COLO668 (cell line): ENCODE measurements at regions not wholly inside any gene's neighbourhood (a gene's known extent, or its start where the extent isn't known, plus 50 kb on each side); places are given as distances from the start of the nearest gene placed in this dataset.

Experiments used
- DNase-seq: peaks from one replicate; lab custom pipeline; 2025; ENCODE audit not compliant: unreplicated experiment; lab: John Stamatoyannopoulos, UW

DNA sequence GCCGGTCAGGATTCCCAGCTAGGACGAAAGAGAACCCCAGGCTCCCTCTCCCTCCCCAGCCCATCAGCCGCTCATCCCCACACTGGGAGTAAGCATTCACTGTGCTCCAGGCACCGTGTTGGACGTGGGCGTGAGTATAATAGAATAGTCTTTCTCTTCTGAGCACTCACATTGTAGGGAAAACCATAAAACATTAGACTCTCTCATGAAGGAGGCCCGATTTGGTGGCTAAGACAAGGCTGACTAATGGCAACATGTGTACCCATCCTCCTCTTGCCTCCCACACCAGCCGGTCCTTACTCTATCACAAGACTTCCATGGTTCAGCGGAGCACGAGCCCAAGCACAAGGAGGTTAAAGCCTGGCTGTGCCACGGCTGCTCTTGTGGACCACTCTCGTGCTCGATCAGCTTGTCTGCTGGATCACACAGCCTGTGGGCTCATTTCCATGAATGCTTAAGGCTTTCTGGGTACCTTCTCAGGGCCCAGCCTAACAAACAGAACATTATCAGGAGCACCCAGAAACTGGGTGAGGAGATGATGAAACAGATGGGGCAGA lies 540.9 kb upstream of the RAB6C start:
- DNase-seq = no peak

DNA sequence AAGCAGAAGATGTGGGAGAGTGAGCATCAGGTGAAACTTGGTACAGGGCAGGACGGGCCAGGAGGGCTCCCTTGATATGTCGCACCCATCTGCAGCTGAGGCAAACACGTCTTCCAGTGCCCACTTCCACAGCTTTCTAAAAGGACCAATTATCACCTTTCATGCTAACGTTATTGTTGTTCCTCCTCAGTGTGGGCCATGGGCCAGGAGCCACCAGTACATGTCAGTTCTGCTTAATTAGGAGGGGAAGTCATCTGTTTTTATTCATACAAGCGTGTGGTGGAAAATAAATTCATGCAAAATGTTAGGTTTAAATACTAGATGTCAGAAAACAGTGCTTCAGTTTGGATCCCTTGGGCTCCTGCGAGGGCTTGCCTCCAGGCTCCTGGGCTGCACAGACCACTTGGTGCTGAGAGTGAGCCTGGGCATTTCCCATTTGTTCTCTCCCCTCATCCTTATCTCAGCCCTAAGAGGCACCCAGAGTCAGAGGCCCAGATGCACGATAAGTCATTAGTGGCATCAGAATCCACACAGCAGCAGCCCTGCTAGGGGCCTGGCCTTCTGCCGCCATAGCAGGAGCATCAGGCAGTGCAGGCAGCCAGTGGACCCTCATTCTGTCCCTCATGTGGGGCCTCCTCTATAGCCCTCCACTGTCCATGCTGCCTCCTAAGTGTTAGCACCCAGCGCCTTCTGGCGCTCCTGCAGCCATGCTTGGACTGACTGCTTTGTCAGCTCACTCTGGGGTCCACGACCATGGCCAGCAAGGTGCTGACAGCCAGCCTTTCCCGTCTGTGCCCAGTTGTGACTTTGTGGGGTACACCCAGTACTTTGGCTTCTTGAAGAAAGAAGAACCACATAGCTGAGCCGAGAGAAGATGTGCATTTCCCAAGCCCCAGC lies 539.8 kb upstream of the RAB6C start:
- no peak for DNase-seq

DNA sequence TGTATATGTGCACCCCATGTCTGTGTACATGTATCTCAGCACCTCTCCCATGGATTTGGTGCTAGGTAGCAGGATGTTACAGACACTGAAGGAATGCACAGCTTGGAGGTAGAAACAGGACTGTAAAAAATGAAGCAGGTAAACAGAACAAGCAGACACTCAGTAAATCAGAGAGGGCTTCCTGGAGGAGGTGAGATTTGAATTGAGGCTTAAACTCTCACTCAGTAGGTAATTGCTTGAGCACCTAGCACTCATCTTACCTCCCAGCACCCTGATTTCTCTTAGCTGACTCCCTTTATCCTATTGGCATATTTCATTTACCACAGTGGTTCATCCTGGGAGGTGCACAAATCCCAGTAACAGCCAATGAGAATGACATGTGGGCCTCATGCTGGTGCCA lies 537.9 kb upstream of the RAB6C start:
- no peak for DNase-seq

DNA sequence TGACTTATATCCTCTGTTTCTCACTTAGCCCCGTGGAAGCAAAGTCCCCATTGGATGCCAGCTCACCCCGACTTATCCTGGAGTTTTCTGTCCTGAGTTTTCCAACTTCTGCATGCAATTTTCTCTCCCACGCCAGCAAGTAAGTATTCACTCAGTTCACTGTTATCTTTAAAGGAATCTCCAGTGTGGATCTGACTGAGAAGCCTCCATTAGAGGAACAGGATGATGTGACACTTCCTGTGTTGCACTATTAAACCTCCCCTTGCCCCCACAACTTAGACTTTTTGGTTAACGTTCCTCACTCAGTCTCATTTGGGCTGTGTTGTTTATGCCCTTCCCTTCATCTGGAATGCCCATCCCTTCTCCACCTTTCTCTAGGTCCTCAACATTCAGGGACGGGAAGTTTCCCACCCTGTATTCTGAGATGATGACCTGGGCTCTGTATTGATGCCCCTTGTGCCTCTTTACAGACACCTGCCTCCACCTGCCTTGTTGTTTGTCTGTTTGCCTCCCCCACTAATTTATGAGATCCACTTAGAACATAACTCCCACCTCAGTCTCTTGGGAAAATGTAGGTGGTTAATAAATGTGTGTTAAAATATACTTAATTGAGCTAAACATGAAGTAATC lies 536.1 kb upstream of the RAB6C start:
- DNase-seq = no peak

DNA sequence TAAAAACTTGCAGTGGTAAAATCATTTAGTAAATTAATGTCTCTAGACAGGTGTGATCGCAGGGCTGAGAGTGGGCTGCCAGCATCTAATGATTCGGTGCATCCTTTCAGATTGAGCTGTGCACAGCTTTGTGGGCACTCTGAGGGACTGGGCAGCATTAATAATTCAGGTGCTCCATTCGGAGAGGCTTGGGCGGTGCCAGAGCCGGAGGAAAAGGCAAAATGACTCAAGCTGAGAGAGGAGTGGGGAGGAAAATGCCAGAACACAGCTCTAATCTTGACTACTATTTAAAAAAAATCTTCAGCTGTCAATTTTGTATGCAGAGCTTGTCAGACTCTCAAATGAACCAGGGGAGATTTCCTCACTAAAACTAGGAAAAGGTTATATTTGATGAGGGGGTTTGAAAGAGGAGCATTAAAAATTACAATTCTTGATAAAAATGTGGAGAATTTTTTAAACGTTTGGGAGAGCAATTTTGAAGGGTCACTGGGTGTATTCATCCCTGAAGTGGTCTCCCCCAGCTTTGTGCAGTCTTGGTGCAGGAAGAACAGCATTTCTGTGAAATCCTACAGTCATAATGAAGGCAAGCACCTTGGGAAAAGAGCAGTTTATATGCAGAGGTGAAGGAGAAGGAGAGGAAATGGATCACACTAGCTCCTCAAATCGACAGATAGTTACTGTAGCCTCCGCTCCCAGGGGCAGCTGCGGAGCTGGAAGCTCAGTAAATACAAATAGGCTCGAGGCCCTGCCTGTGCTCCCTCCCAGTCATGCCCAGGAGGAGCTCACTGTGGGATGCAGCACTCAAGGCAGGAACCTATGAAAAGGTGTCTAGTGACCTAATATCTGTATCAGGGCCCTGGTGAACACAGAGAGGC lies 535.4 kb upstream of the RAB6C start:
- DNase-seq = no peak

DNA sequence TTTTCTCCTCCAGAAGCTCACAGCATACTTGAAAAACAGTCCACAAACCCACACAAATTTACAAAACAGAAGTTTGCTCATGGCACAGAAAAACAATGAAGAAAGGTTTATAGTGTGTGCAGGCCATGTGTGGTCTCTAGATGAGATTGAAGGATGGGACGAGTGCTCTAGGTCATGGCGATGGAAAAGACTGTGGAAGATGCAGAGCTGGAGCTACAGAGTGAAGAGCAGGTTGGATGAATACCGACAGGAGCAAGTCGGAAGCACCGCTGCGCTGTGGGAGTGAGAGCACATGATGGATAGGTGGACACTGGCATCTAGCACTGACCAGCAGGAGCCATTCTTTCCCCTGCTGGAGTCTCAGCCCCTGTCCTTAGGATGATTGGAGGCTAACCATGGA lies 534.7 kb upstream of the RAB6C start:
- DNase-seq = no peak

DNA sequence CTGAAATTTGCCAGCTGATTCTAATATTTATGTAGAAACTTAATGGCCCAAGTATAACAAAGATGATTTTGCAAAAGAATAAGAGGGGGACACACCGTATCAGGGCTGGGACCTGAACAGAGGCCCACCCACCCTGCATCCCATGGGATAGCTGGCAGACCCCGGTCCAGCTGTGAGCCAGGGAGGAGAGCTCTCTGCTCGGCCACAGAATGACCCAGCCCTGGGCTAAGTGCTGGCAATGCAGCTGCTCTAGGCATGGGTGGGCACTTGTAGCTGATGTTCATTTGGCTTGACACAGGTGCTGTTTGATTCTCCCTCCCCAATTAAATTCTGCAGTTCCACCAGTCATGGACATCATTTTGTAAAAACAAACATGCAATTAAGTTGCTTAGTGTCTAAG lies 522.8 kb upstream of the RAB6C start:
- no peak for DNase-seq

DNA sequence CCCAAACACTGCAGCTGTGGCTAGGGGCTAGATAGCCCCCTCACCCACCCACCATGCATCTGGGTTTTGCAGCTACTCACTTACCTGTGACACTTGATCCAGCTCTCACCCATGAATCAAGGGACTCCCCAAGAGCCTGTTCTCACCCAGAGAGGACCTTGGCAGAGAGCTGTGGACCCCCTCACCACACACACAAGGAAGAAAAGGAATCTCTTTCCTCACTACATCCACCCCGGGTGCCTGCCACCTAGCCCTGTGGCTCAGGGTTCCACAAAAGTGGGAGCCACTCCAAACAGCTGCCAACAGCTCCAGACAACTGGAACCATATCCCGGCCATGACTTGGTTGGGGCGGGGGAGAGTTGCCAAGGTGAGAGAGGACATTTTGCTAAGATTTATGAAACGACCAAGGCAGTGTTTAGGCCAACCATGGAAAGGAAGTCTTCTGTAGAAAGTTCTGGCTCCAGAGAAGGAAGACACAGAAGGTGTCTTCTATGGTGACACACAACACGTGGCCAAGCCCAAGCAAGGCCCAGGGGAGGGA lies 522.1 kb upstream of the RAB6C start:
- DNase-seq = no peak

DNA sequence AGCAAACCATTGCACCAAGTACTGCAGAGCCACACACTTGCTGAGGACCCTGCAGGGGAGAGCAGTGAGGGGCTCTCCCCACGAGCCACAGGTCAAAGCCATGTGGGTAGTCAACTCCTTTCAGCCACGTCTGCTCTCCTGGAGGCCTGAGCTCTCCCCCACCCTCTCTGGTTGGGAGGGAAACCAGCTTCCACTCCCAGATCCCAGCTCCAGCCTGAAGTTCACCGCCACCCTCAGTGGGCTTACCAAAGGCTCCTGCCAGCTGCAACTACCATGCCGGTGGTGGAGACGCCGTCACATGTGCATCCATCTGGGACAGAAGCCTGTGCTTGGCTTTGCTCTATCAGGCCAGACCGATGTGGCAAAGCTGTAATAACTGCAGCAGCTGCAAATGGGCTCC lies 521.5 kb upstream of the RAB6C start:
- DNase-seq = no peak

DNA sequence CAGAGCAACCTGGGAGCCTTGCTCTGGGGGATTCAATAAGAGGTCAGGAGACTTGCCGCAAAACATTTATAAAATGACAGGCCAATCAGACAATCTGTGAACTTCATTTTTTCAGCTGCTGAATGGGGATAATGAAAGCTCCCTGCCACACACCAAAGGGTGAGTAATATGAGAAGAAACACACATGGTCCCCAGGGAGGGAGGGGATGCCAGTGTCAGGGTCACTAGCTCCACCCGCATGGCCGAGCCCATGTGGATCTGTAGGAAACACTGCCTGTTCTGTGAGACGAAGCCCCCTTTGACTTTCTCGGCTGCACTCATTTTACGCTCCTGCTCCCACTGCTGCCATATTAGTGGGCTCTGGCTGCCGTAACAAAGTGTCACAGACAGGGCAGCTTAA lies 521.0 kb upstream of the RAB6C start:
- no peak for DNase-seq

DNA sequence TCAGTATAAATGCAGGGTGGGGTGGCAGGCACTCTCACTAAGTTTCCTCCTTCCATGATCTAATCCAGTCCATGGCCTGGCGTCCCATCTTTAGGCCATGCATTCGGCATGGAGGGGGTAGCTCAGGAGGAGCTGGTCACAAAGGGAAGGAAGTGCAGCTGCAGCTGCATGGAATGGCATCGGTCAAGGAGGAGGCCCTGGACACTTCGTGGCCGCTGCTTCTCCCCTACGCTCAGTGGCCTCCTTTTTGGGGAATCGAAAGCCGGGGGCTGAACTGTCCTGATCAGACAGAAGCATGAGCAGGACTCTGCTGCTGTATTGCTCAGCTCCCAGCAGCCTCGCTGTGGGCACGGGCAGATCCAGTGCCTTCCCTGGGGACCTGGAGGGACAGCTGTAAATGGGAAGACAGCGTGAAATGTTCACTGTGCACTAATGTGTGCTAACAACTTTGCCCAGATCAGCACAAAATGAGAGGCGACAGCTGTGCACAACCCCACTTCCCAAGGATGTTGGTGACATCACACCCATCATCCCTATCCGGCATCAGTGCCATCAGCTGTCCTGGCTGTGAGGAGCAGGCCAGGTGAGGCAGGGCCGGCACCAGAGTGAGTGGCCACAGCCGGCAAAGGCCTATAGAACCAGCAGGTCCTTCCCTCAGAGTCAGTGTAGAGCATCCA lies 520.1 kb upstream of the RAB6C start:
- no peak for DNase-seq

DNA sequence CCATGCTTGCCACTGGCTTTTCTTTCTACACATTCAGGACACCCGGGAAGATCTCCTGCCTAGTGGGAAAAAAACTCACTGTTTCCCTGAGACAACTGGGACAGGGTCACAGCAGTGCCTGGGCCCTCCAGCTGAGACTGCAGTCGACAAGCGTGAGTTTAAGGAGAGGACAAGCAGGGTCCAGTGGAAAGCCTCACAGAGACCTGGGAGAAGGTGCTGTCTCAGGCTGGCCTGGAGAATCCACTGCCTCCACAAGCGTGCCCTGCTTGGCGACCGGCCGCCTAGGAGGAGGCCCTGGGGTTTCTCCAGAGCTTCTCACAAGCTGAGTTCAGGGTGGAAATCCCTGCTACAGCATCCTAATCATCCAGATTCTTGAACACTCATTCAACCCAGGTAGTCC lies 519.6 kb upstream of the RAB6C start:
- DNase-seq = no peak

DNA sequence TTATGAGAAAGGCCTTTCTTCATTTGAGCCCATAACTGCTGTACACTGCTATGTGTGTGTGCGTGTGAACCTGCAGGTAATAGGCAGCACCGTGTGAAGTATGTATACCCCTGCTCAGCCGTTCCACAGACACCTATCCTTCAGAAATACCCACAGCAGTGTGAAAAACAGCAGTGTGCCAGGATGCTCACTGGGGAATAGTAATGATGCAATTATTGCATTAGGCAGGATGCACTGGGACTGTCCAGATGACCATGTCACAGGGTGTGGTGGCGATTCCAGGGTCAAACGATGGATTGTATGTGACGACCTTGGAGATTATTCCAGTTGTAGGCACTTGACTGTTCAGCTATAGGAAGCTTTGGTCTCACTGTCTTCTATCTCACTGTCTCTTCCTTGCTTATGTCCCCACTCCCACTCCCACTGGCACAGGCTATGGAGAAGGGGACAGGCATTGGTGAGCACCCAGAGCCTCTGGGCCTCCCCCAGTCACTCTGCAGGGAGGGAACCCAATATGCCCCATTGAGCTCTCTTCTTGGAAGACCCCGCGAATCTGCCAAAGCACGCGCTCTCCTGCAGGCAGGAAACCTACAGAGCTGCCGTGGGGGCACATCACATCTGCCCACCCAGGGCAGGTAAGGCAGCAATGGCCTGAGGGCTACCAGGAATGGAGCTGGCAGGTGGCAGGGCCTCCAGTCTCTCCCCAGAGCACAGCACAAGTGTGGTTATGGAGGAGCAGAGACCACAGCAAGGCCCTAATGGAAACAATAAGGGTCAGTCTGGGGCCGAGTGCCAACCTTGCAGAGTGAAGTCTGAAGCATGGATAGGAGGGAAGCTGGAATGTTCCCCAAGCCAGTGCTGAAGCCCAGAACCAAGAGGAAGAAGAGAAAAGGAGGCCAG lies 518.9 kb upstream of the RAB6C start:
- DNase-seq = no peak

DNA sequence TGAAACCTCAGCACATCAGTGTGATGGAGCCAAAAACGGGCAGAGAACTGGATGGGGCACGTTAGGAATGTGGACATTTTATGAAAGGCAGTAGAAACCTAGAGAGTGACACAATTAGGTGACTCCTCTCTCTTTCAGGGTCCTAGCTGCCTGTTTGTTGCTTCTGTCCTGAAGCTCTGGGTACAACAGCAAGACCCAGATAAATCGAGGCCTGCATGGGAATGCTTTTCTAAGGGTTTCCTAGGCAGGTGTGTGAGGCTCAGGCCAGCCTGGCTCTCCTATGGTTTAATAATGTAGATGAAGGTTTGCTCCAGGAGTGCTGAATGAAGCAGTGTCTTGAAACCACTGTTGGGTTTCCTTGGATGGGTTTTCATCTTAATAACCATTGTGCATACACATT lies 517.1 kb upstream of the RAB6C start:
- DNase-seq = no peak

DNA sequence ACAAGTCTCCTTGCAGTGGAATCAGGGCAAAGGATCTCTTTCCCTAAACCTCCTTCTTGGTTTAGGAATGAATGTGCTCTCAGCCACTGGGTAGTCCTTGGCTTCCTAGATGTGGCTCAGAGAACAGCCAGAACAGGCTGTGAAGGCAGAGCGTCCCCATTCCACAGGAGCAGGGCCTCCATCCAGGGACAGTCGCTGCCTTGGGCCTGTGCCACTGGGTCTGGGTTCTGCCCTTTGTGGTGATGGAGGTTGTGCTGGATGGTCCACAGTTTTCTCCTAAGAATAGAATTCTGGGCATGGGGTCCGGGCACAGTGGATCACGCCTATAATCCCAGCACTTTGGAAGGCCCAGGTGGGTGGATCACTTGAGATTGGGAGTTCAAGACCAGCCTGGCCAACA lies 516.5 kb upstream of the RAB6C start:
- DNase-seq = no peak

DNA sequence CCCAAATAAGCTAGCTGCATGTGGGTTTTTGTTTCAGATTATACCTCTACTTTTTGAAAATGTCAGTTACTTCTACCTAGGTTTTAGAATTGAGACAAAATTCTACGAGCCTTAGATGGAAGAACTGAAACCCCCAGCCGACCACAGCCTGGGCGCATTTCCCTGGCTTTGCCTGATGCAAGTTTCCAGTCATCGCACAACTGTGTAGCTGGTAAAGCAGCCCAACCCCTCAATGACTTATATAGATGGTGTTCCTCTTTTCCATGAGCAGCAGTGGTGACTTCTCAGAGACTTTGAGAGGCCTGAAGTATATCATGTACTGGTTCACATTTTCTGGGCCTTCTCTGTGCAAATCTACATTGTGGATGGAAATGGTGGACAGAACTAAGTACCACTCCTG lies 515.4 kb upstream of the RAB6C start:
- DNase-seq = no peak

DNA sequence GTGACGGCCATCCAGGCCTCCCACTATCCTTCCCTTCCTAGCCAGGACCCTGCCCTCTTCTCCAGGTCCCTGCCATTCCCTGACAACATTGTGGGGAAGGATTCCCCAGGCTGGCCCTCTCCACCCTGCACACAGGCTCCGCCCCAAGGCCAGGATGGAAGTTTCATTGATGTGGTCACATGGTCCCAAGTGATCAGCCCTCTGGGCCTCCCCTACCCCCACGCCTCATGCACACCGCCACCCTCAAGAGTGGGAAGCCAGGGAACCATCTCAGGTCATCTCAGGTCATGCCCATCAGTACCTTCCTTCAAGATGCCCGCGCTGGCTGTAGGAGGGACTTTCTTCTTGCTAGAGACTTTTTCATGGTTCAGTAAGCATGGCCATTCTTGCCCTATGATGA lies 514.8 kb upstream of the RAB6C start:
- no peak for DNase-seq

DNA sequence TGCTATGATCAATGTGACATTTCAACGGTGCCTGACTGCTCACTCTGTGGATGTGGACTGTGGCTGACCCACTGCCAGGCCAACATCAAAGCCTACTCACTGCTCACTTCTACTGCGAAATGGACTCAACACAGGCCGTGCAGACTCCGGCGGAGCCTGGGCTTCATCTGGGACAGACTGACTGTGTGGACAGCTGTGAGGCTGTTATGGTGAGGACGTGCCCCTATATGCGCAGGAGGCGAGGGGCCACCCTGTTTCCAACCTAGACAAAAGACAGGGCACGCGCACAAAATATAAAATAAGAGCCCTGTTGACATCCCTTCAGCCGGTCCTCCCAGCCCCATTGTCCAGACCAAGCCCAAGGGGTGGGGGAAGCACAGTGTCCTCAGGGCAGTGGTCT lies 514.4 kb upstream of the RAB6C start:
- no peak for DNase-seq

DNA sequence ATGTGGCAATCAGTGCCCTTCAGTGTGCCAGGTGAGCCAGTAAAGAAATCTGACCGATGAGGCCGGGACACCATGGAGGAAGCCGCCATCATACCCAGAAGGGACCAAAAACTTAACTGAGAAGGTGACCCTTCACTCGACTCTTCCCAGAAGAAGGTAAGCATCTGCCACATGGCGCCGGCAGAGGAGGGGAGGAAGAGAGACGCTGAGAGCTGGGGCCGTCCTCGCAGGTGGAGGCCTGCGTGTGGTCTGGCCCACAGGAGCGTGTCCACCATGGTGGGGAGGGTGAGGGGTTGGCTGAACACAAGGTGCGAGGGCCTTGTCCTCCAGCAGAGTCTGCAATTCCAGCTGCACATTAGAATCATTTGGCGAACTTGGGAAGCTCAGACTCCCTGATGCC lies 513.1 kb upstream of the RAB6C start:
- DNase-seq = no peak
